Non-pigmented ciliary epithelial cell (primary cell): ENCODE measurements at regions not wholly inside any gene's neighbourhood (a gene's known extent, or its start where the extent isn't known, plus 50 kb on each side); places are given as distances from the start of the nearest gene placed in this dataset.

Experiments
- DNase-seq: peaks from one replicate; pipeline ENCODE4 v3.0.0-alpha.2; 2010; ENCODE audit warnings: low read depth

GRCh38 chr11:45440111-45440510 is 154.0 kb upstream of the SYT13 start:
- DNase-seq = no peak

DNA sequence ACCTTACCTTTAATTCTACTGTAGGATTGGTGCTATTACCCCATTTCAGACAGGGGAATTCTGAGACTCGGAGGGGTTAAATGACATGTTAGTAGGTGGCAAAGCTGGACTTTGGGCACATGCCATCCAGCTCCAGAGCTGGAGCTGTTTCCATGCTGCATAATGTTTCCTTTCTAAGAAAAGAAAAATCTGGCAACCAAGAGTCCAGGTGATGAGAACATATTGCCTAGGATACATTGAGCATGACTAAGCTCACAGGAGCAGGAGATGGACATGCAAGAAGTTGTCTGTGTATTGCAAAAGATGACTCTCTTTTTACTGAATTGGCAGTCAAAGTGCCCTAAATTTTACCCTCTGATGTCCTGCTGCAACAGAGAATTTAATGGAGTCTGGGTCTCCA is 150.8 kb upstream of the SYT13 start:
- no peak for DNase-seq

DNA sequence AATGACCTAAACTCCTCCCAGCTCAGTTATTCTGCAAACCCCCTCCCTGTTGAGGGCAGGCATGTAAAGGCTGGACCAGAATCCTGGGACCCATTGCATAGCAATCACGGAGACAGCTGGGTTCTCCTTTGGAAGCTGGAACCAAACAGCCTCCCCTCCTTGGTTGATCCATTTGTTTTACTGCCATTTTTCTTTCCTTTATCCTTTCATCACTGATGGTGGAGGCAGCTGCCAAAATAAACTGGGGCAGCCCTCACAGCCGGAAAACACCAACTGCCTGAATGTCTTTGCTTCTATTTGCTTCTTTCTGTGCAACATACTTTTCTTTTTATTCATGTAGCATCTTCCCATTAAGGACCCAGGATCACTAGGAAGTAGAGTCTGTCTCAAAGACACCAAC is 150.0 kb upstream of the SYT13 start:
- DNase-seq = no peak

DNA sequence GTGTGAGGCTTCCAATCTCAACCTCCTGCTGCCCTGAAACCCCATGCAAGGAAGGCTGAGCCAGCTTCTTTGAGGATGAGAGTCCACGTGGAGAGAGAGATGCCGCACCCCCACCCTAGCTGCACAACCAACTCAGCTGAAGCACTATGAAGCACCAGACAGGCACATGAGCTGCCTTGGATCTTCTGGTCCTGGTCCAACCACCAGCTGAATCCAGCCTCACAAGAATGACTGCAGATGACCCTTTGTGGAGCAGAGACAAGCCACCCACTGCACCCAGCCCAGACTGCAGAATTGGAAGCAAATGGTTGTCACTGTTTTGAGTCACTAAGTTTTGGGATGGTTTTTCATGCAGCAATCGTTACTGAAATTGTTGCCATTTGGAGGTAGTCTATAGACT is 149.6 kb upstream of the SYT13 start:
- no peak for DNase-seq

- no peak for DNase-seq
These were observed 146.8 kb upstream of the SYT13 start for GRCh38 chr11:45432910-45433309.

- DNase-seq = no peak
These were observed 146.0 kb upstream of the SYT13 start for GRCh38 chr11:45432100-45432499.

GRCh38 chr11:45431046-45432018 is 145.2 kb upstream of the SYT13 start:
- no peak for DNase-seq

GRCh38 chr11:45430361-45430760 is 144.2 kb upstream of the SYT13 start:
- DNase-seq = no peak

- DNase-seq = no peak
These were observed 143.6 kb upstream of the SYT13 start for GRCh38 chr11:45429719-45430118.

- DNase-seq = no peak
These were observed 142.5 kb upstream of the SYT13 start for GRCh38 chr11:45428541-45429230.

GRCh38 chr11:45428116-45428515 is 142.0 kb upstream of the SYT13 start:
- no peak for DNase-seq

GRCh38 chr11:45424411-45425180 is 138.5 kb upstream of the SYT13 start:
- DNase-seq = no peak

DNA sequence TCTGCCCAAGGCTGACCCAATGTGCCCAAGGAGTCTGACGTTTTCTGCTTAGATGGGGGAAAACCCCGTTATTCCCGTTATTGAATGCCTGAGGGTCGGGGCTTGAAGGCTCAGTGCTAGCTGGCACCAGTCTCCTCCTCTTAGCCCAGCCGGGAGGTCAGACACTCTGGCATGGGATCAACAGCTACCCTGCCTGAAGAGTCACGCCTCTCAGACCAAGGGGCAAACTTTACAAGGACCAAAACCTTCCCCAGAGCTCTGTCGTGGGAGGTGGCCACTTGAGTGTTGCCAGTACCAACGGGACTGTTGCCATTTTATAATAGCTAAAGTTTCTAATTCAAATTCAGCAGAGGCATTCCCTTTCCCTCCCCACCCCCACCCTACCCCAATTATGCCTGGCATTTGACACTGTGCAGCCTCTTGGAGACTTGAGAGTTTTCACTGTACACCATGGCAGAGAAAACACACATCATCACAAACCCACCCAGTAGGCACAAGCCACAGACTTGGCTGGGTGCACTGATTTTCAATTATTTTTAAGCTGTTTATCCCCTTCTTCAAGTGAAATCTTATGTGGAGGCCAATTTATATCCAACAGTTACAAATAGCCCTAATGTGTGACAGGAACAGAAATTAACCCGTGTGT is 137.5 kb upstream of the SYT13 start:
- DNase-seq = no peak

DNA sequence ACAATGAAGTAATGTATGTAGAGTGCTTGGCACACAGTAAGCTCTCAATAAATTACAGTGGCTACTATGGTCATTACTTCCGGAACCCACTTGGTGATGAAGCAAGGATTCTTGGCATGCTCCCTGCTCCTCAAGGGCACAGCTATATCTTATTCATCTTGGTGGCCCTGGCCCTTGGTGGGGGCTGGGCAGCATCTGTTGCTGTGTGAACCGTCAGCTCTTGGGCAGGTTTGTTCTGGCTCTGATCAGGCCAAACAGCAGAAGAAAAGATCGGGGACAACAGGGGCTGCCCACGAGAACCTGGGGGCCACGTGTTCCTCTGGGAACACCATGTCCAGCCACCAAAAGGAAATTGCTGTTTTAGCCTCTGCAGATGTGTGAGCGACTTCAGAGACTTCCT is 136.9 kb upstream of the SYT13 start:
- DNase-seq = no peak

DNA sequence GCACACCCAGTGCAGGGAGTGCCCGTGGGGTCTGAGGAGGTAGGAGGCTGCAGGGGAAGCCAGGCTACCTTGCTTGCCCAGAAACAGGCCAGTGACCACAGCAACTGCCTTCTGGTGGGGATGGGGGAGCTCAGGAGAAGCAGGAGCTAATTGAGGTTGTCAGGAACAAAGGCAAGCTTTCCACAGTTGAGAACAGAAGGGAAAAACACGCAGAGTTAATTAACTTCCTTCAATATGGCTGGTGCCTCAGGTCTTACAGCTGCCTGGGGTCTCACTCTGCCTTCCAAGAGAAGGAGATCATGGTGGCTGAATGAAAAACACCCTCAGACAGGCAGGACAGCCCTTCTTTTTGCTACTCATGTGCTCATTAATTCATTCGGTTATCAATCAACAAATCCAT is 127.9 kb upstream of the SYT13 start:
- DNase-seq = no peak

DNA sequence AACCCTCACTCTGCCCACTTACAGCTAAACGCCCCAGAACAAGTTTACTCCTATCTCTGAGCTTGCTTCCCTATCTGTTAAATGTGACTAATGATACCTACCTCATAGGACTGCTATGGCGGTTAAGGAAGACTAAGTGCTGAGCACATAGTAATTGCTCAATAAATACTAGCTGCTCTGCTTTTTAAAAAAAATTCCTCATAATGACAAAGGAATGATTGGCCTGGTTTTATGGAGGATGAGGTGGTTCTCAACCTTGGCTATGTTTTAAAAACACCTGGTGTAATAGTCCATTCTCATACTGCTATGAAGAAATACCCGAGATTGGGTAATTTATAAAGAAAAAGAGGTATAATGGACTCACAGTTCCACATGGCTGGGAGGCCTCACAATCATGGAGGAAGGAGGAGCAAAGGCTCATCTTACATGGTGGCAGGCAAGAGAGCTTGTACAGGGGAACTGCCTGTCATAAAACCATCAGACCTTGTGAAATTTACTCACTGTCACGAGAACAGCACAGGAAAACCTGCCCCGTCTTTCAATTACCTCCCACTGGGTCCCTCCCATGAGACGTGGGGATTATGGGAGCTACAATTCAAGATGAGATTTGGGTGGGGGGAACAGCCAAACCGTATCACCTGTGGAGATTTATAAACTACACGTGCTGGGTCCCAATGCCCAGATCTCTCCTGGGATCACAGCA is 127.2 kb upstream of the SYT13 start:
- DNase-seq = no peak

- no peak for DNase-seq
These were observed 126.4 kb upstream of the SYT13 start for GRCh38 chr11:45412521-45412920.

DNA sequence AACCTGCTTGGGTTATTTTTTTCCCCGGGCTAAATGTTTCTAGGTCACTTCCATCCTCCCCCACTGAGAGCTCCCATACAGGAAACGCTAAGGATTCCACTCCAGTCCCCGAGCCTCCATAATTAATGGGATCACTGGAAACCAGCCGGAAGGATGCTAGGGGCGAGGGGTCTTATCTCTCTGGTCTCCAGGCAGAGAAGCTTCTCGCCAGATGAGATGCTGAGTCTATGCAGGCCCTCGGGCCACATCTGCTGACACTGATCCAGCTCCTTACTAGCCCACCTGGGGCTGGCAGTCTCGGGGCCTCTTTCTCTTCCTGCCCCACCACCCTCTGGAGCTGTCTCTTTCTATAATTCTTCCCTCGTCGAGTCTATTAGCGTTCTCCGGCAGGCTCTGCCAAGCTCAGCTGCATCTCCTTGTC is 125.9 kb upstream of the SYT13 start:
- DNase-seq = no peak

DNA sequence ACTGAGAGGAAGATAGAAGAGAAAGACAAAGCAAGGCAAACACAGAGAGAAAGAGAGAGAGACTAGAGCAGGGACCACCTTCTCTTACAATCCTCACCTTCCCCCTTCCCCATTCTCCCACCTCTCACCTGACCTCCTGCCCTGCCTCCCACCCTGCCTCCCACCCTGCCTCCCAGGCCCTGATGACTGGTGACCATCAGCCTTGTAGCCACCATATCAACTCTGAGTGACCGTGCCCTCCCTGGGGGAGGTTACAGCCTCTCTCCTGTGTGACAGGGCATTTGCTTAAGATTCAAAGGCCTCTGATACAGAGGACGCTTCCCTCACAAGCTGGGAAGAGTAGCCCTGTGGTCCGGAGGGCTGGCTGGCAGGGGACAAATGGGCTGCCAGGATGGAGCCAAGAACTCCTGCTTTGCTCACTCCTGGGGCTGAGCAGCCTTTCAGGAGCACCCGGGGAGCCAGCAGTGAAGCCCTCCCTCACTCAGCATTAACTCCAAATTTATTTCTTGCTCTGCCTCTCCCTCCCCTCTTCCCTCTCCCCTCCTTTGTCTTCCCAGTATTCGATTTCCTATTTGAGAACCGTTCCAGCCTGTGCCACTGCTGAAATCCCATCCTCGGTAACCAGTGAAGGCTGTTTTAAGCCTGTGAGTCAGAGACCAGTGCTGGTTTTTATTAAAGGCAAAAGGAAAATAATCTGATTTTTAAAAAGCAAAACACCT is 125.2 kb upstream of the SYT13 start:
- DNase-seq = no peak

DNA sequence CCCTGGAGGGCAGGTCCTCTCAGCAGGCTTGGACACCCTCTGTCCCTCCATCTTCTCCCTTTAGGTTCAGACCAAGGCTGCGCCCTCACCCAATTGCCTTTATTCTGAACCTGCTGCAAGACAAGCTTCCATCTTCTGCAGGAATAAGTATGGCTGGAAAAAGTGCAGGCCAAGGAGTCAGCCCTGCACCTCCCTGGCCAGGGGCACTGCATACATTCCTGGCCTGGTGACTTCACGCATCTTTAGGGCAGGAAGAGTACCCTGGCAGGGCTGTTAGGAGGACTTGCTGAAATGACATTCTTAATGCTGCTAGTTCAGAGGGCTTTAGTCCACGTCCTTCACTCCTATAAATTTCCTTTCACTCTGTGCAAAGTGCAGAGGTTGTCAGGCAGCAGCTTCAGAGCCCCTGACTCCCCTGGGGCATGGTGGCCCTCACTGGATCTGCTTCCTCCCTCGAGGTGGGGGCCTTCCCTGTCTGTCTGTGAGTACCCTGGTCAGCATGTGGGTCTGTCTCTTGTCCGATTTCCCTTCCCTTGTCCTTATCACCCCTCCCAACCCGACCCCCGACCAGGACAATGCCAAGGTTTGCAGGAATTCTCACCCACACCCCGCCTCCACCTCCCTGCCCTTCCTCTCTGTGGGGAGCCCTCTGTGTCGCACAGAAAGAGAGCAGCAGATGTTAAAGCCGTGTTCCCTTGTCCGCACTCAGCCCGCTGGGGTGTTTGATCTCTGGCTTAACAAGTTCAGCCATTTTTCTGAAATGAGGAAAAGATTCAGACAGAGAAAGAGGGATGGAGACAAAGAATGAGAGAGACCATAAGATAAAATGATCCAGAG is 124.5 kb upstream of the SYT13 start:
- no peak for DNase-seq
